ENCODE measurements at regions not wholly inside any gene's neighbourhood (a gene's known extent, or its start where the extent isn't known, plus 50 kb on each side); places are given as distances from the start of the nearest gene placed in this dataset.

DNA sequence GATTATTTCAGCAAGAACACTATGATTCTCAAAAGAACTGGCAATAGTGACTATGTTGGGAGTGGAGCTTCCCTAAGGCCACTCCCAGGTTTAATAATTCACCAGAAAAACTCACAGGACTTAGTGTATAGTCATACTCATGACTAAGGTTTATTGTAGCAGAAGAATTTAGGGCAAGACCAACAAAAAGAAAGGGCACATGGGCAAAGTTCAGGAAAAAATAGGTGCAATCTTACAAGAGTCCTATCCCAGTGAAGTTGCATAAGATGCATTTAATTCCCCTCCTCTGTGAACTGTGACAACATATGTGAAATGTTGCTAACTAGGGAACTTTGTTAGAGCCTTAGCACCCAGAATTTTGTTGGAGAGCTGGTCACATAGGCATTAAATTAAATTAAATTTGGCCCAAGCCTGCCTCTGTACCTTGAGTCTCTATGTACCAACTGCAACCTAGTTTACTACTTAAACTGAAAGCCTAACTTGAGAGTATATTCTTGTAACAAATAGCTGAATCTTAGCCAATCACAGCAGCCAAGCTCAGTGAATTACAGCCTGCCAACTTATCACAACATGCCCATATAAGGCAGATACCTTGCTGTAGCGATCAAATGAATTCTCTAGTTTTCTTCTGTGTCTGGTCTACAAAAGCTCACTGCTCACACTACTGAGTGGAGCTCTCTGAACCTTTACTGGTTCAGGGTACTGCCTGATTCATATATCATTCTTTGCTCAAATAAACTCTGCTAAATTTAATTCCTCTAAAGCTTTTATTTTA, 386.2 kb upstream of the ARHGEF26 start:
- Histone ChIP-seq H3K27ac (no peak overlapping the region), H3K27me3 (replicated peaks in 1 of 7) (no peaks in the 10 kb centered on the region), H3K36me3 (no peaks in the 10 kb centered on the region), H3K4me1 (no peaks in the 10 kb centered on the region), H3K9me3 (peaks cover 0 to 18% (median 12%) of the 10 kb centered on the region in 8 donors), H3K4me3 (no peak overlapping the region)
- intact Hi-C loops (cut with DNase I; ENCODE audit: low total_unique reads) = no loop called here
- TF ChIP-seq POLR2A (IDR thresholded peaks at IDR 0.05) = no peak
- TF ChIP-seq, protein P1, sequence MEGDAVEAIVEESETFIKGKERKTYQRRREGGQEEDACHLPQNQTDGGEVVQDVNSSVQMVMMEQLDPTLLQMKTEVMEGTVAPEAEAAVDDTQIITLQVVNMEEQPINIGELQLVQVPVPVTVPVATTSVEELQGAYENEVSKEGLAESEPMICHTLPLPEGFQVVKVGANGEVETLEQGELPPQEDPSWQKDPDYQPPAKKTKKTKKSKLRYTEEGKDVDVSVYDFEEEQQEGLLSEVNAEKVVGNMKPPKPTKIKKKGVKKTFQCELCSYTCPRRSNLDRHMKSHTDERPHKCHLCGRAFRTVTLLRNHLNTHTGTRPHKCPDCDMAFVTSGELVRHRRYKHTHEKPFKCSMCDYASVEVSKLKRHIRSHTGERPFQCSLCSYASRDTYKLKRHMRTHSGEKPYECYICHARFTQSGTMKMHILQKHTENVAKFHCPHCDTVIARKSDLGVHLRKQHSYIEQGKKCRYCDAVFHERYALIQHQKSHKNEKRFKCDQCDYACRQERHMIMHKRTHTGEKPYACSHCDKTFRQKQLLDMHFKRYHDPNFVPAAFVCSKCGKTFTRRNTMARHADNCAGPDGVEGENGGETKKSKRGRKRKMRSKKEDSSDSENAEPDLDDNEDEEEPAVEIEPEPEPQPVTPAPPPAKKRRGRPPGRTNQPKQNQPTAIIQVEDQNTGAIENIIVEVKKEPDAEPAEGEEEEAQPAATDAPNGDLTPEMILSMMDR (IDR thresholded peaks at IDR 0.05 in 8 of 11, conservative IDR thresholded peaks at IDR 0.05 in 3 of 11) = no peak
- TF ChIP-seq POLR2AphosphoS5 (IDR thresholded peaks at IDR 0.05) = no peak
- WGBS, 5 donors = 74 to 92% (median 89%) methylated on average over 1 of the region's 1 CpG
- DNase-seq = no peak

DNA sequence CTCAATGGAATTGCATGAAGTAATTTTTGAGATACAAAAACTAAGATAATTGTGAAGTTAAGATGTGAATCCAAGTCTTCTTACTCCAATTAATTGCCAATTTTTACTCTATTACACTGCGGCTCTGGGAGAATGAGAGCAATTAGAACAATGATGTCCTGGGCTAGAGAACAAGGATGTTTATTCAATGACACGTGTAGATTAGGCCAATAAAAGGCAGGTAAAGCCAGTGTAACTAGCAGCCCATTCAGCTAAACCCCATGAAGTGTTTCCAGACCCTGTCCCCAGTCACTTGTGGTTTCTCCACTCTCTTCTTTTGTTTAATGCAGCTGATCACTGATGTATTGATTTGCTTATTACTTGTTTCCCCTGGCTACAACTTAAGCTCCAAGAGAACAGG, 381.1 kb upstream of the ARHGEF26 start:
- H3K27ac ChIP-seq = no peak overlapping the region
- no peak for DNase-seq
- intact Hi-C loops (cut with DNase I; ENCODE audit: low total_unique reads) = no loop called here
- no peaks in the 10 kb centered on the region for H3K36me3 ChIP-seq
- no peak overlapping the region for H3K4me3 ChIP-seq
- no peaks in the 10 kb centered on the region for H3K4me1 ChIP-seq
- no peaks in the 10 kb centered on the region for H3K27me3 ChIP-seq (replicated peaks in 1 of 7)
- WGBS, 5 donors = 73 to 84% (median 77%) methylated on average over 2 of the region's 2 CpGs
- H3K9me3 ChIP-seq = no peaks in the 10 kb centered on the region
- TF ChIP-seq POLR2A (IDR thresholded peaks at IDR 0.05) = no peak

DNA sequence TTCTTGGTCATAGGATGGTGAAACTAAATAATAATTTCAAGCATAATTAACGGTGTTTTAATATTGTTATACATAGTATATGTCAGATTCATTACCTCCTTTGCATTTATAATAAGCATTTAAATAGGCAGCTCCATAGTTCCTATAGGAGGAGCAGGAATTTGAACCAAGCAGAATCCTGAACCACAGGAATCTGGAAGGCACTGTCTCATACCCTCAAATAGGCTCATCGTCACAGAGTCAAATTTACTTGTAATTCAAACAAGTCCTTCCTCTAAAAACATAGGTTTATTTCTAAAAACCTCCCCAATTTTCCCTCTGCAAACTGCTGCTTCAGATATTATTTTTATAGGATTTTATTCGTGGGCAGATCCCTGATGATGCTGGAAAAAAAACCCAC, 376.3 kb upstream of the ARHGEF26 start:
- WGBS, 5 donors = 71 to 87% (median 72%) methylated on average over 3 of the region's 3 CpGs

DNA sequence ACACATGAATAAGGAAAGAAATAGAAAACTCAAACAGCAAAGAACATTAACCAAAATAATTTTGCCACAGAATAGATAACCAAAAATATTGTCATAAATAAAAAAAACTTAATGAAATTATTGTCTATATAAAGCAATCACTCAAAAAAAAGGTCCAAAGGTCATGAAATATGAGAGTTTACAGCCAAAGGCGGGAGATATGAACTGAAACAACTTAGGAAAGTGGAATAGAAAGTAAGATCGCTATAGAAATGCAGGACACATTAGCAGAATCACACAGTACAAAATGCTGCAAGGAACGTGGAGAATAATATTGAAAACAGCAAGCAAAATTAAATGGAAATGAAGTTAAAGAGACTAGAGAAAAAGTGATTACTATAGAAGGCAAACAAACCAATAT, 375.0 kb upstream of the ARHGEF26 start:
- WGBS, 5 donors = 84 to 92% (median 89%) methylated on average over 3 of the region's 3 CpGs
- no peaks in the 10 kb centered on the region for H3K36me3 ChIP-seq
- DNase-seq = no peak
- no peaks in the 10 kb centered on the region for H3K4me1 ChIP-seq
- no peak for TF ChIP-seq POLR2AphosphoS5 (IDR thresholded peaks at IDR 0.05)
- TF ChIP-seq POLR2A (IDR thresholded peaks at IDR 0.05) = no peak
- TF ChIP-seq, protein P1 (IDR thresholded peaks at IDR 0.05 in 8 of 11, conservative IDR thresholded peaks at IDR 0.05 in 3 of 11) = no peak
- H3K27ac ChIP-seq = no peak overlapping the region
- H3K27me3 ChIP-seq (replicated peaks in 1 of 7) = no peaks in the 10 kb centered on the region
- H3K9me3 ChIP-seq = no peaks in the 10 kb centered on the region
- intact Hi-C loops (cut with DNase I; ENCODE audit: low total_unique reads) = no loop called here
- no peak overlapping the region for H3K4me3 ChIP-seq

More for the DNA sequence above, 376.3 kb upstream of the ARHGEF26 start:
- H3K9me3 ChIP-seq = no peaks in the 10 kb centered on the region
- H3K4me3 ChIP-seq = no peak overlapping the region
- no peaks in the 10 kb centered on the region for H3K36me3 ChIP-seq
- no peaks in the 10 kb centered on the region for H3K4me1 ChIP-seq
- TF ChIP-seq, protein P1 (IDR thresholded peaks at IDR 0.05 in 8 of 11, conservative IDR thresholded peaks at IDR 0.05 in 3 of 11) = no peak
- TF ChIP-seq POLR2A (IDR thresholded peaks at IDR 0.05) (no peak), POLR2AphosphoS5 (IDR thresholded peaks at IDR 0.05) (no peak)
- intact Hi-C loops (cut with DNase I; ENCODE audit: low total_unique reads) = no loop called here
- H3K27me3 ChIP-seq (replicated peaks in 1 of 7) = no peaks in the 10 kb centered on the region
- DNase-seq = no peak
- H3K27ac ChIP-seq = no peak overlapping the region

Measured in spleen (tissue), 11 donors.